Ammon's horn (tissue), 1 donor: ENCODE measurements at regions not wholly inside any gene's neighbourhood (a gene's known extent, or its start where the extent isn't known, plus 50 kb on each side); places are given as distances from the start of the nearest gene placed in this dataset.
A peak's percentile ranks its signal among the peaks of the same experiment; 100 is the strongest.
"Not testable (repeated sequence)": the region's sequence is repeated elsewhere in the genome, so short reads cannot be mapped to it uniquely, and the experiment has no call there.

Experiments
- DNase-seq: peaks from one replicate; pipeline ENCODE4 v3.0.0-alpha.2; 2016; ENCODE audit warnings: low spot score

DNA sequence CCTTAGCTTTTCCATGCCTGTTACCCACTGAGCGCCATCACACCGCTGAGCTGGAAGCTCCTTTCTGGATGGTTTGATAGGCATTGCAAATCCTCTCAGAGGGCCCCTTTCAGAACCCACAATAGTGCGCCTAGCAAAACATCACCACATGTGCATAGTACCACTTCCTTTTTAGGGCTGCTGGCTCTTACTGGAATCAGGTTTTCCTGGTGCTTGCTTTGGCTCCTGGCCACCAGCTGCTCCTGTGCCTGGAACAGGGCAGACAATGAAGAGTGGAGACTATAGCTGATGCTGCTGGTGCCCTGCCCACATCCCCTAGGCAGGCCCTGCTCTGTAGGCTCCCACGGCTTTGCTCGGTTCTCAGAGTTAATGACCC is 163.6 kb upstream of the SEMA6A start:
- DNase-seq = no peak

DNA sequence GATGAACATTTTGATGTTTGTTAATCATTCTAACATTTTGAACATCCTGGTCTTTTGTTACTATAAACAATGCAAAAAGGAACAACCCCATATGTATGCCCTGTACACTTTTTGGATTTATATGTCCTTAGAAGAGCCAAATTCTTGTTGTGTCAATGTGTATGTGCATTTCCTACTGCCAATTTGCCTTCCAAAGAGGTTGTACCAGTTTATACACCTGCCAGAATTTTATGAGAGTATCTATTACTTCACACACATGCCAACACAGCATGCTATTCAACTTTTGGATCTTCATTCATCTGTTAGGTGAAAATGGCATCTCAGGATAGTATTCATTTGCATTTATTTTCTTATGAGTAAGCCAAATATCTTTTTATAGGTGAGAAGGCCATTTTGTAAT is 162.0 kb upstream of the SEMA6A start:
- no peak for DNase-seq

DNA sequence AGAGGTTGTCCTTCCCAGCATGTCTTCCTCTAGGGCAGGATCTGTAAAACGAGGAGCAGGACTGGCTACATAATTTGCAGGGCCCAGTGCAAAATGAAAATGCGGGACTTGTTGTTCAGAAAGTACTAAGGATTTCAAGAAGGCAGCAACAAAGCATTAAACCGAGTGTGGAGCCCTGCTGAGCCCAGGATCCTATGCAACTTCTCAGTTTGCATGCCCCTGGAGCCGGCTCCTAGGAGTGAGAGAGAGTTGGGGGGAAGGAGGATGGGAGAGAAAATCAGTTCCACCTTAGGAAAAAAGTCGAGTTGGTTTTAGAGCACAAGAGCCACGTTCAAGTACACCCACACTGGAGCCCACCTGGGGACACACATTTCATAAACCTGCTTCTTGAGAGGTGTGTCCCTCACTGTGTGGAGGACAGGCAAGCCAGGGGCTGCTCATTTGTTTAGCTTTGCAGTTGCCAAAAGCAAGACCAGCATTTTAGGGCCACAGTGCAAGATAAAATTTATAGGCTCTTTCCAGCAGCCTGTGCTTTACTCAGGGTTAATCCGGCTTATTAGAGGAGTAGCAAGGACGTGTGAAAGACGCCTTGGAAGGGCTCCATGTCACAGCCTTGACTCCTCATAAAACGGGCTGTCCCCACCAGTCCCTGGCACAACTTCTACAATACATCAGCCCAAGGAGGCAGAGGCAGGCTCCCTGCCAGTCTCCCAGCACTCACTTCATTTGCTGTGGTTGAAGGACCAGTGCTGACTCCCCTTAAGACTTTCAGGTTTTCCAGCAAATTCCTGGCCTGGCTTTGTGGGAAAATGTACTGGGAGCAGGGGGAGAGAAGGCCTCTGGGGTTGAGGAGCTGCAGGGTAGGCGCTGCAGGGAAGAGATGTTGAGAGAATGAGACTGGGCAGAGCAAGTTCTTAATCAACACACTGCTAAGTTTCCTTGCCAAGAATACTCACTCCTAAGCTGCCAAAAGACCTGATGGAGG is 159.7 kb upstream of the SEMA6A start:
- DNase-seq = peak; percentile 33

DNA sequence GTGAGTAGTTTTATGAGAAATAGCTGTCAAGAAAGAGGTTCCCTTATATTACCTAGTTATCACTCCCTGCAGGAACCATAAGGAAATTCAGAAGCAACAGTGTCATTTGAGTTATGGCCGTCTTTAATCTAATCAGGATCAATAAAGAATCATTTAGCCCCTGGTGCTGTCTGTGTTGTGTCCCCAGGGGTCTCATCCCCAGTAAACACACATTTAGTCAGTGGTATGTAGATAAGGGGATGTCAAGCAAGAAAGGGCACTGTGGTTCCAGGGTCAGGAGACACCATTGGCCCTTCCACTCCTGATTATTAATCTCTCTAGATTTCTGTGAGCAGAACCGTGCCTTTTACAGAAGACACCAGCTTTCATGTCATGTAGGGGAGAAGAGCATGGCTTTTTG is 158.0 kb upstream of the SEMA6A start:
- no peak for DNase-seq

DNA sequence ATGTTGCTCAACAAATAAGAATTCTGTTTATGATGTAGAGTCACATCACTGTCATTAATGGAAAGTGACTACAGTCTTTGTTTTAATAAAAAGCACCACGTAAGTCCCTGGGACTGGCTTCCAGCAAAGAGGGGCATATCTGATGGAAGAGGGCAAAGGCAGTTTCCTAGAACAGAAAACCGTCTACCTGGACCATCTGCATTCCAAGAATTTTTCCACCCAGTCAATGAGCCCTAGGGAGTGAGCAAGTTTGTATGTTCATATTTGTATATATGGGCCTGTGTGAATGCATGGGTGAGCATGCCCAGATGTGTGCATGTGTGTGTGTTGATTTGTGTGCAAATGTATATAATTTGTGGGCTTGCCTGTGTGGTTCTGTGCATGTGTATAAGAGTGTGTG is 156.8 kb upstream of the SEMA6A start:
- no peak for DNase-seq

DNA sequence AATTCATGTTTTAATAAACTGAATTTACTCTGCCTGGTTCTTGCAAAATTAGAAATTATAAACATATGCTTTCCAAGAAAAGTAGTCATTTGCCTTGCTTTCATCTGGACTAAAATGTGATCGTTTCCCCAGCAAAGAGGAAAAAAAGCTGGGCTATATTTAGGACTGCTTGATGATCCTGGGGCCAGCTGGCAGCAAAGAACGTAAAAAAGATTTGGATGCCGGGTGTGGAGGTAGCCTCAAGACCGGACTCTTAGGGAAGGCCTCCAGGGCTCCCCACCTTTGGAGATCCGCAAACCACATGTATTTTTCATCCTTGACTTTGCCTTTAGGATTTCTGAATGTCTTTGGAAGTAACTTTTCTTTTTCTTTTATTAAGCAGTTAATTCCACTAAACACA is 156.1 kb upstream of the SEMA6A start:
- no peak for DNase-seq

DNA sequence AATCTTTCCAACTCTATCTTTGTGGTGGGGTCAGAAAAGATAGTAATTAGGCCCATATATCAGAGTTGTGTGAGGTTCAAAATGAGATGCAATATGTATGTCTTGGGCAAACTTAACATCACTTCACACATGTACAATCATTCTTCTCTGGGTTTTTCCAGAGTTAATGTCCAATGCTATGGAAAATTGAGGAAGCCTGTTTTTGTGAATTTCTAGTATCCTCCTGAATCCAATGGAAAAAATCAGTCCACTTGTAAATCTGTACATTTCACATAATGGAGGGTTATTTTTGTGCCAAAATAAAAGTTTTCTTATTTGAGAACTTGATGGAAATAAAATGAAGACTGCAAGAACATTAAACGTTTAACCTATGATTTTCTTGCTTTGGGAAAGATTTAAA is 155.6 kb upstream of the SEMA6A start:
- no peak for DNase-seq

DNA sequence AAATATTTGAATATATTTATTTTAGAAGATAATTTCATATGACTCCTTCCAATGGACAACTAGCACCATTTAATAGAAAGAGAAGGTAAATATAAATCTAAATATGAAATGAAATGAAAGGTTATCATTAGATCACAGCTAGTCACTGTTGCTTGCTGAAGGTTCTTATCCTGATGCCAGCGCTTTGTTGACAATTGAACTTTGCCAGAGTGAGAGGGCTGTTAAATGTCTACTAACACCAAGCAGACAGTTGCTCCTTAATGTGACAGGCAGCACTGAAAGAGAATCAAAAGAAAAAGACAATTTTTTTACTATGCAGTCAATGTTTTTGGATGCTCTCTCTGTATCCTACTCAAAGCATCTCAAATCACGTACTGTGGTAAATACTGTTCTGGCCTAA is 152.6 kb upstream of the SEMA6A start:
- no peak for DNase-seq

DNA sequence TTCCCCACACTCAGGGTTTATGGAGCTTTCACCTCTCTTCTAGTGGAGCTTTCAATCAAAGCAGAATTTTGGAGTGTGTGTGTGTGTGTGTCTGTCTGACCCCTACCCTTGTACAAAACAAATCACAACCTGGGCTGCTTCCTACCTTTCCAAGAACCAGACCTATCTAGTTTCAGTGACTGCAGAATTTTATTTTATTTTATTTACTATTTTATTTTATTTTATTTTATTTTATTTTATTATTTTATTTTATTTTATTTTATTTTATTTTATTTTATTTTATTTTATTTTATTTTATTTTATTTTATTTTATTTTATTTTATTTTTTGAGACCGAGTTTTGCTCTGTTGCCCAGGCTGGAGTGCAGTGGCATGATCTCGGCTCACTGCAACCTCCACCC is 151.6 kb upstream of the SEMA6A start:
- not testable (repeated sequence) for DNase-seq

DNA sequence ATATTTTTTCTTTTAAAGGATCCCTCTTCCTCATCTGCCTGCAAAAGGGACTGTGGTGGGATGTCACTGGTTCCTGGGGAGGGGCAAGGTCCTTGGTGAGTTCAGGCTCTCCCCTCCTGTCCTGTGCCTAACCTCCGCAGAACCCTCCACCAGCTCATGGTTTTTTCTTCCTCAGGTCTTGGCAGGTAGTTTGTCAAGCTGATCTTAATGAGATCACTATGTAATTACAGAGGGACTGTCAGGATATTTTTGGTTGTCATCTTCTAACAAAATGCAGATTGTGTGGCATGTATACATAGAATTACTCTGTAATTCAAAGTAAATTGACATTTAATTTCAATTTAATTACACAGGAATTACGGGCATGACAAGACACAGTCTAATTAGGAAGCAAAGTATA is 150.3 kb upstream of the SEMA6A start:
- no peak for DNase-seq

DNA sequence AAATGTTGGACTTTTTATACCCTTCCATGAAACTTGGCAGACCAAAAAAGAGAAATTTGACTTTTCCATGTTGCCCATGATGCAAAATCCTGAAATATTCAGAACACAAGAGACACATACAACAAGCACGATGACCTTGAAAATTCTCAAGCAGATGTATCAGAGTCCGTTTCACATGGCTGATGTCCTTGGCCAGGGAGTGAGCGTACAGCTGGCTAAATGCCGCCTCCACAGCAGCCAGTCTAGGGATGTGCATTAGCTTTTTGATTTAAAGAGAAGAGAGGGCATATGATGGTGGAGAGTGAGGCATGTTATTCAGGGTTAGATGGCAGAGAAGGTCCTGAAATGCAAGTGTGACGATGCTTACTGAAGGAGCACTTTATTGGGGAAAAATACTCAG is 148.0 kb upstream of the SEMA6A start:
- no peak for DNase-seq

DNA sequence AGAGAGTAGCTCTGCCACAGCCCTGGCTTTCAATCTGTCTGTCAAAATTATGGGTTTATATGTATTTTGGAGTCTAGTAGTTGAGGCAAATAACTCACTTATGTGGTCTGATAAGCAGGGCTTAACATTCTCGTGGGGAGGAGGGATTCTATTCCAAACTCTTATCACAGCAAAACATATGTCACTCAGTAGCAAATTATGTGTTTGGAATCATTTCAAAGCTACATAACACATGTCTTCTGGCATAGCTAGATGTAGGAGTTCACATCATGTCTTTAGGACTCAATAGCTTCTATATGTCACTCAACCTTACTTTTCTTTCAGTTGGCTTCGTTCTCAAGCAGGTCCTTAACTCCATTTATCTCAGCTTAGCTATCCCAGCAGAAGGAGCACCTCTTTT is 144.5 kb upstream of the SEMA6A start:
- no peak for DNase-seq

DNA sequence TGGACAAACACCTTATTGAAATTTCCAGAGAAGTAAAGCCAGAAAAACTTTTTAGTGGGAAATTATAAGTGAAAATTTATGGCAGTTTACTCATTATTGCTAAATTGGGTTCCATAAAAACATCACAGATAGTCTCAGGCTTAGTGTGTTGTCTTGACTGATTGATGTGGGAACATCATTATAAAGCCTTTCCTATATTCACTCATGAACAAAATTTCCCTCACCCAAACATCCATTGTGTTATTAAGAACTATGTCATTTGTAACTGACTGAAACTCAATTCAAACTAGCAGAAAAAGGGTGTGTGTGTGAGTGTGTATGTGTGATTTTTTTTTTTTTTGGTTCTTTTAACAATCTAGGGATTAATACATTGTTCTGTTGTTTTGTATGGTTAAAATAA is 143.7 kb upstream of the SEMA6A start:
- DNase-seq = no peak

DNA sequence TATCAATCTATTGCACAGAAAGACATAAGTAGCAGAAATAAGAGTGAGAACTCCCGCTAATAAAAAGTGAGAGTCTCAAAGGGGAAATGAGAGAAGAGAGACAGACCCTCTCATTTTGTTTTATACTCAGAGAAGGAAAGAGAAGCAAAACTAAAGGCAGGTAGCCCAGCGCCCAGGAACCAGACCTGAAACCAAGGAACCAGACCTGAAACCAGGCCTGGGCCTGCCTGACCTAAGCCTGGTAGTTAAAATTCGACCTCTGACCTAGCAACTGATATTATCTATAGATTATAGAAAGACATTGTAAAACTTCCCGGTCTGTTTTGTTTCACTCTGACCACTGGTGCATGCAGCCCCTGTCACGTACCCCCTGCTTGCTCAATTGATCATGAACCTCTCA is 134.5 kb upstream of the SEMA6A start:
- no peak for DNase-seq

DNA sequence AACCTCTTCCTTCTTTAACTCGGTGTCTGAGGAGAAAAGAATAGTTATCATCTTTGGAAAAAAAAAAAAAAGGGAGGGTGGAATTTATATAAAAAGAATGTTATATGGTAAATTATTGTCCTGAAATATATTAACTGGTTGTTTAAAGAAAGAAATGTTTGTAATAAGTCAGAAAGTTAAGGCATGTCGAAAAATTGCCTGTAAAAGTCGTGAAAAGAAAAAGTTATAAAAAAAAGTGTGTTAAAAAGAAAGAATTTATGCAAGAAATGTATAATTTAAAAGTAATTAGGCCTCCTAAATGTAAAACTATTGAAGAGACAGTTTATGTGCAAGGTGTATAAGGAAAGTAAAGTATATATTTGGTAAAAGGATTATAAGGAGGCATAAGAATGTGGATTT is 130.5 kb upstream of the SEMA6A start:
- not testable (repeated sequence) for DNase-seq

DNA sequence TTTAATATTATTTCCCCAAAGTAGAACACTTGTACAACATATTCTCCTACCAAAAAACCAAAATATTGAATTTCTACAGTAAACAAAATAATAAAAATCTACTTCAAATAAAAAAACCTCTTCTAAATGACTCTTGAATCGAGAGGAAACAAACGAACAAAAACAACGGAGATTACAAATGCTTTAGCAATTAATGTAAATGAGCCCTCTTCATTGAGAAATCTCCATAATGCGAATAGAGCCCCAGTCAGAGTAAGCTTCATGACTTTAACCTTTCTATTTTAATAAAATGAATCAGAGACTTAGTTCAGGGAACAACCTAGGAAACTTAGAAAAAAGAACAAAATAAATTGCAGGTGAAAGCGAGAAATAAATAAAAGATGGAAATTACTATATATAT is 129.3 kb upstream of the SEMA6A start:
- DNase-seq = no peak

DNA sequence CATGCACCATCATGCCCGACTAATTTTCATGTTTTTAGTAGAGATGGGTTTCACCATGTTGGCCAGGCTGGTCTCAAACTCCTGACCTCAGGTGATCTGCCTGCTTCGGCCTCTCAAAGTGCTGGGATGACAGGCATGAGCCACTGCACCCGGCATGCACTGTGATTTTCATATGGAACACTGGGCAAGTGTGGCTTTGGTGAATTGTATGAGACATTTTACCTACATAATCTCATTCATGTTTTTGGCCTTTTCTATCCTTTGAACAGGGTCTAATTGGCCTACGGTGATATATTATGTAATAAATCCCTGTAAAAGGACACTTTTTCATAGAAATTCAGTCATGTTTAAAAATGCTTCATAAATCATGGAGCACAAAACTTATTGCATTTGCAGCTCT is 128.7 kb upstream of the SEMA6A start:
- no peak for DNase-seq

DNA sequence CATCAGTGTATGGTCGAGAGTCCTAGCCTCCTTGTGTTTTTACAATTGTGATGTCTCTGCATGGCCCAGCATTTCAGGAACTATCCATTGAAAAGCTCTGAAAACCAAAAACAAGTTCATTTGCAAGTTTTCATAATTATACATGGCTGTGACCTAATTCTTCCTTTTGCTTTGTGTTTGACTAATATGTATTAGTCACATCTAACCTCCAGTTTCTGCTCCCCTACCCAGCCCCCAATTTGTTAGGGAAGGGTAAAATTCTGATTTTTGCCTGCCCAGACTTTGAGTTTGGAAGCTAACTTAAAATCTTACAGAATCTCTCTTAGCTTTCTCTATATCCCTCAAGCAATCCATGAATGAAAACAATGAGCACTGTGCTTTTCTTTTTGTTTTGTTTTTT is 128.2 kb upstream of the SEMA6A start:
- DNase-seq = no peak

DNA sequence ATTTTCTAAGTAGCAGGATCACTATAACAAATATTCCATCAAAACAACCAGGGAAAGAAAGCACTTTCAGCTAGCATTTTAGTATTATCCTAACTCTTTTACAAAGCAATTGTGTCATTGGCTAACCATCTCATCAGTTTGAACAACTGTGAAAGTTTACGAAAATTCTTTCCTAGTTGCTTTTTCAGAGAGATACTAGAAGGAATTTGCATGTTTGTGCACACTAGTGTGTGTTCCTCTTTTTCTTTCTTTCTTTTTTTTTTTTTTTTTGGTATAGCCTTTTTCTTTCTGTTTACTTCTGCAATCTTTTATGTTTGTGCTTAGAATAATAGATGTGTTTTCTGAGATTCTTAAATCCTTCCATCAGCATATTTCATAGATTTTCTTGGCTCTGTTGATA is 124.7 kb upstream of the SEMA6A start:
- DNase-seq = no peak

DNA sequence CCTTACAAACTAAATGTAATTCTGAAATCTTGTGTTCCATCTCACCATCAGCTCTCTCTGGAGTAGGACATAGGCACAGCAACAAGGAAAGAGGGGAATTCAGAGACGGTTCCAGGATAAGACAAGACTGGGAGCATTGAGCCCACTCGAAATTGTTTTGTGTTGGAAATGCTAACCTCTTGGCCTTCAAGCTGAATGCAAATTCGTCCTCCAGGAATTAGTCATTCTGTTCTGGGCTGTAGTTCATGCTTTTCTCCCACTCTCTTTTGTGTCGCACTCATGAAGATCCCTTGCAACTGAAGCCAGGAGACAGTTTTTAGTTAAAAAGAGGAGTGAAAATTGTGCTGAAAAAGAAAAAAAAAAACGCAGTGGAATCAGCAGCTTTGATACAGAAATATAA is 121.7 kb upstream of the SEMA6A start:
- DNase-seq = peak; percentile 8

DNA sequence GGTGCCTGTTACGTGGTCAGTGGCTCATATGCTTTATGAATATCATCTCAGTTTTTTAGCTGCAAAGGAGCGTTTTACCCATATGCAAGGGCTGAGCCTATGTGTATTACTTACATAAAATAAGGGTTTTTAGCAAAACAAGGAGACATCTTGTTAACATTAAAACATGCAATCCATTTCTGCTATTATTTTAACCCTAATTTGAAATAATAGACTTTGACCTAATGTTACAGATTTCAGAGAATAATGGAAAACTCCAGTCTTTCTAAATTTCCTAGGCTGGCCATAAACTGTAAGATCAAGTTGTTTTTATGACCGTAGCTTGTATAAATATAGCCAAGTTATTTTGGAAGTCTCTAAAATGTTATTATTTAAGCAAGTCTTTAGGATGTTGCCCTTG is 121.1 kb upstream of the SEMA6A start:
- no peak for DNase-seq

DNA sequence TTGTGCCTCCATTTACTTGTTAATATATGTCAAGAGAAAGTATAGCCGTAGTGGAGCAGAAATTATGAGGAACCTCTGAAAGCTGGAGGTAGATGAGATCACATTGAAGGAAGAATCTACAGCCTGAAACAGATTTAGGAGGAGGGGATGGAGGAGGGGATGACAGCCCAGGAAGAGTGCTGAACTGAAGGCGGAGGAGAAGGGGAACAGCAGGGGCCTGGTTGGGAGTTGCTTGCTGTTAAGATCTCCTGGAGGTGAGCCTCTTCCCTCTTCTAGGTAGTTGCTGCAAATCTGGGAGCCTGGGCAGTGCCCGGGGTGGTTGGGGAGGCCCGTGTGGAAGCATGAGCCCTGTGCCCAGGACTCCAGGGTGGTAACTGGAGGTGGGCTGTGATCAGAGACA is 111.8 kb upstream of the SEMA6A start:
- no peak for DNase-seq

DNA sequence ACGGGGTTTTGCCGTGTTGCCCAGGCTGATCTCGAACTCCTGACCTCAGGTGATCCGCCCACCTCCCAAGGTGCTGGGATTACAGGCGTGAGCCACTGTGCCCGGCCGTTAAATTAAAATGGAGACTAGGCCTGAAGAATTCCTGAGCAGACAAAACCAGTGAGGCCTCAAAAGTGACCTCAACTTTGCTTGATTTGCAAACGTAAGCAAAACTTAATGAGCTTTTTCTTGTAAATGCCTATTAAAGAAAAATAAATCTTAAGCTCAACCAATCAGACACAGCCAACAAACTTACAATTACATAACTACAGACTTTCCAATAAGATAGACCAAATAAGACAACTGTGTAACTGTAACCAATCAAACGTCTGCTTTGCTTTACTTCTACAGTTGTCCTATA is 111.3 kb upstream of the SEMA6A start:
- no peak for DNase-seq

DNA sequence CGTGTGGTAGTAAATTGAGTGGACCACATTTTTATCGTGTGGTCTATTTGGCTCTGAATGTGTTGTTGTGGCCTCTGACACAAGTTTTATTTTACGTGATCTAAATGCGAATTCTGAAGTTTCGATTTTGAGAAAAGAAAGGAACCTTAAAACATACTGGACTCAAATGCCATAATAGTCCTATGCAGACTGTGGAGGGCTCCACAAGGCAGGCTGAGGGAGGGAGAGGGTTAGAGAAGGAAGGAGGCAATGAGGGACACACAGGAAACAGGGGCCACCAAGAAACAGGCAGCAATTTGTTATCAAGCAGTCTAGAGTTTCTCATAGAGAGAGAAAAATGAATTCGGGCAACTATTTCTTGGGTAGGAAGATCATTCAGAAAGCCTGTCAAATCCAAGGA is 110.4 kb upstream of the SEMA6A start:
- no peak for DNase-seq
